ENCODE measurements at regions not wholly inside any gene's neighbourhood (a gene's known extent, or its start where the extent isn't known, plus 50 kb on each side); places are given as distances from the start of the nearest gene placed in this dataset.
"Not testable (repeated sequence)": the region's sequence is repeated elsewhere in the genome, so short reads cannot be mapped to it uniquely, and the experiment has no call there.

DNA sequence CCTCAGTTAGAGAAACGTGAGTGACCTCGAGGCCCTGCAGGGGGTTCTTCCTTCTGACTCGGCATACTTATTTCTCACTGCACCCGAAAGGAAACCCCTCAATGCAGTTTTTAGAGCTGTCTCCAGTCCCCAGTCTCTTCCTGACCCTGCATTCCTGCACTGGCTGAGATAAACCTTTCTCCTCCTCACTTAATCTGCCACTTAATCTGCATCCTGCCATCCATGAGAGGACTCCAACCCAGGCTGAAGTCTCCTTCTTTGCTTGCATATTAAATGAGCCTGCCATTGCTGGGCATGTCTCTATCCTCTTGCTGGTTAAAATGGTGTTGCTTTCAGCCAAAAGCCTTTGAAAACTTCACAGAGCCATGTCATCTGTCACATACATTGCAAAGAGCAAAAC lies 125.6 kb upstream of the GATA6 start:
- no peak for DNase-seq (ENCODE audit: low read depth in 2 of 2)

- DNase-seq (ENCODE audit: low read depth in 2 of 2), result no peak
Observed at GRCh38 chr18:22044474-22045220, 124.7 kb upstream of the GATA6 start.

GRCh38 chr18:22045221-22045918 lies 124.0 kb upstream of the GATA6 start:
- DNase-seq (ENCODE audit: low read depth in 2 of 2), result no peak

- no peak for DNase-seq (ENCODE audit: low read depth in 2 of 2)
Observed at GRCh38 chr18:22046473-22046872, 122.9 kb upstream of the GATA6 start.

DNA sequence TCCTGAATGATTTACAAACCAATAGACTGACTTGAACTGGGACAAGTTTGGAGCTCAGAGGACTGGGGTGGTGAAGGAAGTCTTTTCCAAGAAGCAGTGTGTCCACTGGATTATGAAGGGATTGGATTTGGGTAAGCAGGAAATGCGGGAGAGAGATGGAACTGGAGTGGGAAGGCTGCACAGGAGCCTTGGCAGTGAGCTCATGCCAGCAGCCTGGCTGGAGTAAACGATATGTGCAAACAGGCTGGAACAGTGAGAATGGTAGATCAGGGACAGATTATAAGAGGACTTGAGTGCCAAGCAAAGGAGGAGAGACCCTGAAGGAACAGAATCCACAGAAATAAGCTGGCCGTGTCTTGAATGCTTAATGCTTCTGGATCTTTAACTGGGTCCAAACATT lies 121.9 kb upstream of the GATA6 start:
- no peak for DNase-seq (ENCODE audit: low read depth in 2 of 2)

GRCh38 chr18:22048221-22048620 lies 121.2 kb upstream of the GATA6 start:
- DNase-seq (ENCODE audit: low read depth in 2 of 2), result no peak

DNA sequence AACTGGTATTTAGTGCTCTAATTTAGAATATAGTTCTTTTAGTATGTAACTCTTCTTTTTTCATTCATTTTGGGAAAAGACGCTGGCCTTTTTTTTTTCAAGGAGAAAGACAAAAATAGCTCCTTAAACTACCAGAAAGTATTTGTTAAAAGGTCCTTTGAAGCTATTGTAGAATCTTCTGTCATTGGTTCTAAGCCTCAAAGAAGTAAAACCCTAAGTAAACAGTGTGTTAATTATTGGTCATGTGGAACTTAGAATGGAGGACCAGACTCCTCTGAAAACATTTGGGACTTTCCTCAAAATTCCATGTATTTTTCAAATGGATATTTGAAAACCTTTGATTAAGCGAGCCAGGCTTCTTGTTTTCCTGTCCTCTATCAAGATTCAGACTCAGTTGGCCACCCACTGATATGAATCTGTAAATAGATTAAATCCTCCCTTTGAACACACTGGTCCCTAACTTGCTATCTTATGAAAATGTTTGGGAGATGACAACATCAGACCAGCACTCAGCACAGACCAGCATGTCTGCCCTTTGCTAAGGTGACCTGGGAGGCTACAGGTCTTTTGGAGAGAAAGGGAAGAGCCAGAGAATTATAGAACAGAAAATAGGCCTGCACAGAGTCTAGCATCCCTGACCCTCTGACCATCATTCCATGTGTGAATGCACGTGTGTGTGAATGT lies 120.3 kb upstream of the GATA6 start:
- no peak for DNase-seq (ENCODE audit: low read depth in 2 of 2)

- no peak for DNase-seq (ENCODE audit: low read depth in 2 of 2)
Observed at GRCh38 chr18:22052405-22053105, 116.8 kb upstream of the GATA6 start.

GRCh38 chr18:22055466-22056238 lies 113.7 kb upstream of the GATA6 start:
- no peak for DNase-seq (ENCODE audit: low read depth in 2 of 2)

- no peak for DNase-seq (ENCODE audit: low read depth in 2 of 2)
Observed at GRCh38 chr18:22056950-22057349, 112.4 kb upstream of the GATA6 start.

- no peak for DNase-seq (ENCODE audit: low read depth in 2 of 2)
Observed at GRCh38 chr18:22057908-22058527, 111.4 kb upstream of the GATA6 start.

DNA sequence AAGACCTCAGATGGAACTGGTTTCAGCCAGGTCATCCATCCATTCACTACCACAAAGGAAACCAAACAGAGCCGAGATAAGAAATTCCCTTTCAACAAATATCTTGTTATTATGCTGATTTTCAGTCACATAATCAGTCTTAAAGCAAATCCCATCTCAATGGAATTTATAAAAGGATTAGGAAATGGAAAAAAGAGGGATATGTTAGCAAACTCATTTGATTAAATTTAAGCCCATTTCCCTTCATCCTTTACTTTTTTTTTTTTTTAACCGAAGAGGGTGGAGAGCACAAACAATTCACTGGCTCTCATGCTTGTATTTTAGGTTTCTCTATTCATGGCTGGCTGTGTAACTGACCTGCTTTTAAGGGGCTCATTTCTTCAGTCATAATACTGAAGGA lies 109.0 kb upstream of the GATA6 start:
- DNase-seq (ENCODE audit: low read depth in 2 of 2), result no peak

DNA sequence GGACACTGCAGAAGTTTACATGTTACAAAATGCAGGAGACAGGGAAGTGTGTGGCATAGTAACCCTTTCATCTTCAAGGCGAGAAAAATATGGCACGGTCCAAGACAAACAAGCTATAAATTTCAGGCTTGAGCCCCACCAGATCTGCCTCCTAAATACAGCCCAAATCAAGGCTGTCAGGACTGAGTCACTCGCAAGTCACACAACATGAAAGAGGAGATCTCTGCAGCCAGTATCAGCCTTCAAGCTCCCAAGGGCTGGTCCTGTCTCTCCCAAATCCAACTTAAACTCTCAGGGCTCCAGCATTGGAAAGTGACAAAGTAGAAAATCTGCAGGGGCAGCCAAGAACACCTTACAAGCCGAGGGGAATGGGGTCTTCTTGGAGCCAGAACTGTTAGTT lies 106.3 kb upstream of the GATA6 start:
- no peak for DNase-seq (ENCODE audit: low read depth in 2 of 2)

GRCh38 chr18:22063672-22064071 lies 105.7 kb upstream of the GATA6 start:
- DNase-seq (ENCODE audit: low read depth in 2 of 2), result no peak

DNA sequence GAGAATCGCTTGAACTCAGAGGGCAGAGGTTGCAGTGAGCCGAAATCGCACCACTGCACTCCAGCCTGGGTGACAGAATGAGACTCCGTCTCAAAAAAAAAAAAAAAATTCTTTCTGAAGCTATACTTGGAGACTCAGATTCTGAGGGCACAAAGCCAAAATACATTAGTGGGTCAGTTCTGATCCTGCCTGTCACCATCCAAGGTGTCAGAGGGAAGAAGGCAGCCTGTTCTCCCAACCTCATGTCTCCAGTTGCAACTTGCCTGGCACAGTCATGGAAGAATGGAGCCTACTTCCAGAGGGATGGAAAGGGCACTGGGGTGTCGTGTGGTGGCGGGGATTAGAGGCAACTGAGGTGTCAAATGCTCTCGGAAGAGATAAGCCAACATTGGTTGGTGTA lies 104.8 kb upstream of the GATA6 start:
- no peak for DNase-seq (ENCODE audit: low read depth in 2 of 2)

- no peak for DNase-seq (ENCODE audit: low read depth in 2 of 2)
Observed at GRCh38 chr18:22065311-22065710, 104.1 kb upstream of the GATA6 start.

DNA sequence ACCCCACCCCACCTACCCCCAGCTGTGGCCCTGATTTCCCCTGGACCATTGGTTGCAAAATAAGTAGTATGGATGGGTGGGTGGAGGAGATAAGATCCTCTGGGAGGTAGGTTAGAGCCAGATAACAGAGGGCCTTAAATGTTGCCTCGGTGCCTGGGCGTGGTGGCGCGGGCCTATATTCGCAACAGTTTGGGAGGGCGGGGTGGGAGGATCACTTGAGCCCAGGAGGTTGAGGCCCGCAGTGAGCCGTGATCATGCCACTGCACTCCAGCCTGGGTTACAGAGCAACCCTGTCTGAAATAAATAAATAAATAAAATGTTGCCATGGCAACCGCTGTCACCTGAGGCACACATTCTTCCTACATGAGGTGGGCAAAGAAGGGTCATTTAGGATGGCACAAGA lies 103.3 kb upstream of the GATA6 start:
- no peak for DNase-seq (ENCODE audit: low read depth in 2 of 2)

- DNase-seq (ENCODE audit: low read depth in 2 of 2), result no peak
Observed at GRCh38 chr18:22067109-22067508, 102.3 kb upstream of the GATA6 start.

DNA sequence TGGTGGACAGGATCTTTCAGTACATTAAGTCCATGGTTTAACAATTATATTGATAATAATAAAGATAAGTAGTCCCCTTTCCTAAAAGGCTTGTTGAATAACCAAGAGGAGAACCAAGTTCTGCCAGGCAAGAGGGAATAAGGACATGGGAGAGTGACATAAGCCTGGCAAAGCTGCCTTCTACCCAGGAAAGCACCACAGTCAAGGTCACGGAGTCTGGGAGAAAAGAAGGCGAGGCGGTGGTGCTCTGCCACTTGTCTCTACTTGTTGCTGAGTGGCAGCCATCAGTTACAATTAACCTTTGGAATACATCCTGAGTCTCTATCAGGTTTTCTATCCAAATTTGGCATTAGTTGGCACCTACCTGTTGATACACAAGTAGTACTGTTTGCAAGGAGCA lies 101.7 kb upstream of the GATA6 start:
- no peak for DNase-seq (ENCODE audit: low read depth in 2 of 2)

GRCh38 chr18:22068784-22069183 lies 100.6 kb upstream of the GATA6 start:
- not testable (repeated sequence) for DNase-seq (ENCODE audit: low read depth in 2 of 2)

GRCh38 chr18:22069916-22070315 lies 99.5 kb upstream of the GATA6 start:
- no peak for DNase-seq (ENCODE audit: low read depth in 2 of 2)

Measured in stimulated activated CD4-positive, alpha-beta T cell treated with anti-CD3 and anti-CD28 coated beads, Interleukin-12 subunit alpha, Interleukin-12 subunit beta, amount 100 ng/mL, for 24 hours (primary cell).